NCI-H82 (cell line): ENCODE measurements at regions not wholly inside any gene's neighbourhood (a gene's known extent, or its start where the extent isn't known, plus 50 kb on each side); places are given as distances from the start of the nearest gene placed in this dataset.
"Not testable (repeated sequence)": the region's sequence is repeated elsewhere in the genome, so short reads cannot be mapped to it uniquely, and the experiment has no call there.

Experiments
- DNase-seq: peaks from one replicate; lab custom pipeline; 2025; lab: John Stamatoyannopoulos, UW

DNA sequence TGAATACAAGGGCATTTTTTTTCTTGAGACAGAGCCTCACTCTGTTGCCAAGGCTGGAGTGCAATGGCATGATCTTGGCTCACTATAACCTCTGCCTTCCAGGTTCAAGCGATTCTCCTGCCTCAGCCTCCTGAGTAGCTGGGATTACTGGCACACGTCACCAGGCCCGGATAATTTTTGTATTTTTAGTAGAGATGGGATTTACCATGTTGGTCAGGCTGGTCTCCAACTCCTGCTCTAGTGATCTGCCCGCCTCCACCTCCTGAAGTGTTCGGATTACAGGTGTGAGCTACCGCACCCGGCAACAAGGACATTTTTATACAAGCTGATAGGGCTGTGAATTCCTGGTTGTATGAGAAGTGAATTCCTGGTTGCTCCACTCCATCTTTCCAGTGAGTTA, 577.7 kb upstream of the TPTE start:
- not testable (repeated sequence) for DNase-seq

GRCh38 chr21:9946057-9946456, 575.3 kb upstream of the TPTE start:
- DNase-seq: not testable (repeated sequence)

DNA sequence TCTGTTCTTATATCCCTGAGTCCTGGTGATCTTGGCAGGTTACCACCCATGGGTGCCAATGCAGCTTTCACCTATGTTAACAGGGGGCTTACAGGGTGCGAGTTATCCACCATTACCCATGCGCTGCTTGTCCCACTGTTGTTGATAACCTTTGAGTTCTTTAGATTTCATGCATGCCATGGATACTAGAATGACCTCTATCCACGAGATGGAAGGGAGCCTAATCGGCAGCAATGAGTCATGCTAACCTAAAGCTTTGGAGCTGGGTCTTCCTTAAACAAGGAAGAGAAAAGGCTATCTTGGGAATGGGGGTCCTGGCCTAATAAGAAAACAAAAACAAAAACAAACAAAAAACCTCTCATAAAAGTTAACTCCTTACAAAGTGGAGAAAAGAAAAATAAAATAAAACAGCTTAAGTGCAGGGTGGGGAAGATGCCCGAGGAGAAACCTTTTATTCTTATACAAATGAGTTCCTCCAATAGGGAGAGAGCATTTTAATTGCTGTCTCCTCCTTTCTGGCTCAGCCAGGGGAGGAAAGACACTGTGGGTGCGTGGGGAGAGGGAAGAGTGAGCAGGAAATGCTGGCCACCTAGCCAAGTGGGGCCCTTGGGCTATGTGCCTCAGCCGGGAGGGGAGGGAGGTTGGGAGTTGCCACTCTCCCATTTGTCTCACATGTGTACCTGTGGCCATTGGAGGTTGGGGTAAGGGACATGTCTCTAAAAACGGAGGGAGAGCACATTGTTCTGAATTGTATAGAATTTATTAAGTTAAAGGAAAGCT, 571.7 kb upstream of the TPTE start:
- DNase-seq: not testable (repeated sequence)

- DNase-seq: not testable (repeated sequence)
These were observed 571.0 kb upstream of the TPTE start for GRCh38 chr21:9950363-9950762.

GRCh38 chr21:9958791-9959190, 562.6 kb upstream of the TPTE start:
- DNase-seq: not testable (repeated sequence)

GRCh38 chr21:9959220-9959964, 562.0 kb upstream of the TPTE start:
- peak; percentile 64 for DNase-seq

DNA sequence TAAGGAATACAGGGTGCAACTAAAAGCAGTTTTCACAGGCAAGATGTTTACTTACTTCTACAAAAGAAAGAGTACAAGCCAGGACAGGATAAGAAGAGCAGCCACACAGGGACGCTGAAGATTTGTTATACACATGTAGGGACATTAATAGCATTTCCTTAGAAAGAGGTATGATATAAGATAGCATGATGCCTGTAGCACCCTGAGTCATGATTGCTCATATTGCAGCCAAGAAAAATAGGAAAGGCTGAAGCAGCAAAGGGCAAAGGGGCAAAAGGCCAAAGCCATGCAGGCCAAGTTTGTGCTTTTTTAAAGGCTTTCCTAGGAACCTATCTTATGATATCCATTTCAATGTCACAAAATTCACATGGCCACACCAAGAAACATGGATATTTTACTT, 552.0 kb upstream of the TPTE start:
- DNase-seq: not testable (repeated sequence)

GRCh38 chr21:9972018-9972417, 549.4 kb upstream of the TPTE start:
- not testable (repeated sequence) for DNase-seq

GRCh38 chr21:9978371-9978770, 543.0 kb upstream of the TPTE start:
- DNase-seq: not testable (repeated sequence)

- DNase-seq: not testable (repeated sequence)
These were observed 523.9 kb upstream of the TPTE start for GRCh38 chr21:9997507-9997906.

GRCh38 chr21:10002762-10003313, 518.5 kb upstream of the TPTE start:
- DNase-seq: not testable (repeated sequence)

GRCh38 chr21:10005791-10006190, 515.6 kb upstream of the TPTE start:
- not testable (repeated sequence) for DNase-seq

GRCh38 chr21:10016991-10017390, 504.4 kb upstream of the TPTE start:
- DNase-seq: not testable (repeated sequence)

DNA sequence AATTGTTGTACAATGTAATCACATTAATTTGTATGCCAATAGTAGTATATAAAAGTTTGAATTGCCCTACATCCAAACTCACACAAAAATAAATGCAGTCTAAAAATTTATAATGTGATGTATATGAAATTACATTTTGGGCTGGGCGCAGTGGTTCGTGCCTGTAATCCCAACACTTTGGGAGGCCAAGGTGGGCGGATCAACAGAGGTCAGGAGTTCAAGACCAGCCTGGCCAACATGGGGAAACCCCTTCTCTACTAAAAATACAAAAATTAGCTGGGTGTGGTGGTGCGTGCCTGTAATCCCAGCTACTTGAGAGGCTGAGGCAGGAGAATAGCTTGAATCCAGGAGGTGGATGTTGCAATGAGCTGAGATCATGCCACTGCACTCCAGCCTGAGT, 503.6 kb upstream of the TPTE start:
- DNase-seq: not testable (repeated sequence)

GRCh38 chr21:10021462-10021861, 499.9 kb upstream of the TPTE start:
- DNase-seq: not testable (repeated sequence)

DNA sequence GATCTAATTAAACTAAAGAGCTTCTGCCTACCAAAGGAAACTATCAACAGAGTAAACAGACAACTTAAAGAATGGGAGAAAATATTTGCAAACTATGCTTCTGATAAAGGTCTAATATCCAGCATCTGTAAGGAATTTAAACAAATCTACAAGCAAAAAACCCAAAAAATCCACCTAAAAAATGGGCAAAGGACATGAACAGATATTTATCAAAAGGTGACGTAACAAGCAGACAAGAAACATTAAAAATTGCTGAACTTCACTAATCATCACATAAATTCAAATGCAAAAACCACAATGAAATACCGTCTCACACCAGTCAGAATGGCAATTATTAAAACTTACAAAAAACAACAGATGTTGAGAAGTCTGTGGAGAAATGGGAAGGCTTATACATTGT, 498.6 kb upstream of the TPTE start:
- not testable (repeated sequence) for DNase-seq
